Transverse colon (tissue), 4 donors: ENCODE measurements at regions not wholly inside any gene's neighbourhood (a gene's known extent, or its start where the extent isn't known, plus 50 kb on each side); places are given as distances from the start of the nearest gene placed in this dataset.

Experiments
- EP300 ChIP-seq: sonication (generic); formaldehyde crosslinking; IDR thresholded peaks from one replicate; pipeline ENCODE4 v1.6.1; 2017; ENCODE audit warnings: antibody characterized with exemption, low read depth
- POLR2A ChIP-seq: fragments of 450-650 bp; IDR thresholded peaks from one replicate; pipeline ENCODE4 v1.6.1; 2016; ENCODE audit warnings: antibody characterized with exemption, mild to moderate bottlenecking, moderate library complexity
- POLR2AphosphoS5 ChIP-seq, 3 donors: sonication (generic); formaldehyde crosslinking; IDR thresholded peaks; one replicate each; pipeline ENCODE4 v1.6.1; 2016; ENCODE audit warnings: antibody characterized with exemption in 3 of 3
- TF ChIP-seq, protein P1 (sequence below), 5 experiments: fragments of 200-600 bp in 3 of 5; fragments of 450-650 bp in 2 of 5; sonication (generic) in 3 of 5; IDR thresholded peaks; 1 replicate in 2 of 5; 2 replicates in 3 of 5; pipeline ENCODE4 v1.5.1; 2016 to 2017; ENCODE audit warnings: antibody characterized with exemption in 5 of 5, inconsistent platforms in 3 of 5, mild to moderate bottlenecking in 2 of 5, moderate library complexity in 1 of 5

DNA sequence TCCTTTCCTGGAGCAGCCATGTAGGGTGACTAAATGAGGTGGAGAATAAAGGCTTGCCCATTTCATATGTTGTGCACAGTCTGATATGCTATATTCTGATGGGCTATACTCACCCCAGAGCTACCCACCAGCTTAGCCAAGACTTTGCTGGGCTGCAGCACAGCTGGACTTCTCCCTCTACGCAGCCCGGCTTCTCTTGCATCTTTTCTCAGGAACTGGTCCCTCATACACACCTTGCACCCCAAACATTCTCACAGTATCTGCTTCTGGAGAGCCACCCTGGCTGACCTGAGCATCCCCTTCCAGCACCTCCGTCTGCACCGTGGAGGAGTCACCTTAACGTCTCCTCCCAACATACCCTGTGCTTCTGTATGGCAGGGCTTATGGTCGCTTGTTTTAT lies 150.8 kb upstream of the PMEPA1 start:
- TF ChIP-seq POLR2A (no peak), POLR2AphosphoS5 (IDR thresholded peaks at IDR 0.05) (no peak), EP300 (no peak)
- TF ChIP-seq, protein P1, sequence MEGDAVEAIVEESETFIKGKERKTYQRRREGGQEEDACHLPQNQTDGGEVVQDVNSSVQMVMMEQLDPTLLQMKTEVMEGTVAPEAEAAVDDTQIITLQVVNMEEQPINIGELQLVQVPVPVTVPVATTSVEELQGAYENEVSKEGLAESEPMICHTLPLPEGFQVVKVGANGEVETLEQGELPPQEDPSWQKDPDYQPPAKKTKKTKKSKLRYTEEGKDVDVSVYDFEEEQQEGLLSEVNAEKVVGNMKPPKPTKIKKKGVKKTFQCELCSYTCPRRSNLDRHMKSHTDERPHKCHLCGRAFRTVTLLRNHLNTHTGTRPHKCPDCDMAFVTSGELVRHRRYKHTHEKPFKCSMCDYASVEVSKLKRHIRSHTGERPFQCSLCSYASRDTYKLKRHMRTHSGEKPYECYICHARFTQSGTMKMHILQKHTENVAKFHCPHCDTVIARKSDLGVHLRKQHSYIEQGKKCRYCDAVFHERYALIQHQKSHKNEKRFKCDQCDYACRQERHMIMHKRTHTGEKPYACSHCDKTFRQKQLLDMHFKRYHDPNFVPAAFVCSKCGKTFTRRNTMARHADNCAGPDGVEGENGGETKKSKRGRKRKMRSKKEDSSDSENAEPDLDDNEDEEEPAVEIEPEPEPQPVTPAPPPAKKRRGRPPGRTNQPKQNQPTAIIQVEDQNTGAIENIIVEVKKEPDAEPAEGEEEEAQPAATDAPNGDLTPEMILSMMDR (IDR thresholded peaks at IDR 0.05), result no peak
